HG03439 (cell line): ENCODE measurements at regions not wholly inside any gene's neighbourhood (a gene's known extent, or its start where the extent isn't known, plus 50 kb on each side); places are given as distances from the start of the nearest gene placed in this dataset.

ENCODE experiments used
- ATAC-seq: cut with Tn5 transposase; IDR thresholded peaks from one replicate; pipeline ENCODE4 v1.9.1; 2021; ENCODE audit warnings: mild to moderate bottlenecking, moderate library complexity; ENCODE audit not compliant: unreplicated experiment

- ATAC-seq, result no peak
Measured at GRCh38 chr14:34138175-34138574, 187.3 kb upstream of the EGLN3 start.

GRCh38 chr14:34137001-34137745 is 186.3 kb upstream of the EGLN3 start:
- ATAC-seq, result no peak

GRCh38 chr14:34135492-34135891 is 184.6 kb upstream of the EGLN3 start:
- ATAC-seq, result no peak

- ATAC-seq, result no peak
Measured at GRCh38 chr14:34134484-34134883, 183.6 kb upstream of the EGLN3 start.

GRCh38 chr14:34129927-34130552 is 179.2 kb upstream of the EGLN3 start:
- no peak for ATAC-seq

- ATAC-seq, result no peak
Measured at GRCh38 chr14:34128665-34129064, 177.8 kb upstream of the EGLN3 start.

- ATAC-seq, result no peak
Measured at GRCh38 chr14:34126586-34126985, 175.7 kb upstream of the EGLN3 start.

- ATAC-seq, result no peak
Measured at GRCh38 chr14:34124585-34124984, 173.7 kb upstream of the EGLN3 start.

GRCh38 chr14:34122650-34123049 is 171.8 kb upstream of the EGLN3 start:
- no peak for ATAC-seq

- no peak for ATAC-seq
Measured at GRCh38 chr14:34122081-34122480, 171.2 kb upstream of the EGLN3 start.

GRCh38 chr14:34120185-34120977 is 169.5 kb upstream of the EGLN3 start:
- no peak for ATAC-seq

GRCh38 chr14:34119107-34119858 is 168.4 kb upstream of the EGLN3 start:
- ATAC-seq, result no peak

GRCh38 chr14:34113991-34114390 is 163.1 kb upstream of the EGLN3 start:
- ATAC-seq, result no peak

GRCh38 chr14:34113005-34113511 is 162.2 kb upstream of the EGLN3 start:
- ATAC-seq, result no peak

GRCh38 chr14:34111953-34112352 is 161.1 kb upstream of the EGLN3 start:
- ATAC-seq, result no peak

- no peak for ATAC-seq
Measured at GRCh38 chr14:34111505-34111904, 160.6 kb upstream of the EGLN3 start.

GRCh38 chr14:34110531-34110930 is 159.7 kb upstream of the EGLN3 start:
- ATAC-seq, result no peak

- ATAC-seq, result no peak
Measured at GRCh38 chr14:34107441-34107840, 156.6 kb upstream of the EGLN3 start.

- ATAC-seq, result no peak
Measured at GRCh38 chr14:34106310-34106709, 155.4 kb upstream of the EGLN3 start.

GRCh38 chr14:34104489-34105397 is 153.9 kb upstream of the EGLN3 start:
- ATAC-seq, result no peak
